Vagina (tissue), 2 donors: ENCODE measurements at regions not wholly inside any gene's neighbourhood (a gene's known extent, or its start where the extent isn't known, plus 50 kb on each side); places are given as distances from the start of the nearest gene placed in this dataset.

ENCODE experiments used
- CTCF ChIP-seq, 3 experiments: fragments of 450-650 bp in 2 of 3; fragments of 200-600 bp in 1 of 3; sonication (generic) in 1 of 3; IDR thresholded peaks; one replicate each; pipeline ENCODE4 v1.5.1; 2017 to 2019; ENCODE audit warnings: antibody characterized with exemption in 3 of 3, mild to moderate bottlenecking in 2 of 3, moderate library complexity in 2 of 3
- POLR2A ChIP-seq, 2 donors: fragments of 450-650 bp; IDR thresholded peaks; one replicate each; pipeline ENCODE4 v1.6.1; 2017; ENCODE audit warnings: antibody characterized with exemption in 2 of 2, mild to moderate bottlenecking in 2 of 2, moderate library complexity in 2 of 2
- POLR2AphosphoS5 ChIP-seq, 2 donors: sonication (generic); formaldehyde crosslinking; IDR thresholded peaks; one replicate each; pipeline ENCODE4 v1.9.0; 2017; ENCODE audit warnings: antibody characterized with exemption in 2 of 2, mild to moderate bottlenecking in 2 of 2, low read depth in 1 of 2; ENCODE audit not compliant: insufficient read depth in 1 of 2

- TF ChIP-seq POLR2AphosphoS5 (IDR thresholded peaks at IDR 0.05; ENCODE audit: insufficient read depth in 1 of 2, low read depth in 1 of 2), result no peak
- TF ChIP-seq POLR2A (IDR thresholded peaks at IDR 0.05), result no peak
- no peak for TF ChIP-seq CTCF (IDR thresholded peaks at IDR 0.05)
These were observed 1134.4 kb downstream of the GALC start for GRCh38 chr14:86858591-86858990.
